Stimulated activated CD8-positive, alpha-beta memory T cell treated with anti-CD3 and anti-CD28 coated beads, Interleukin-7, amount 100 ng/mL, for 24 hours (primary cell): ENCODE measurements at regions not wholly inside any gene's neighbourhood (a gene's known extent, or its start where the extent isn't known, plus 50 kb on each side); places are given as distances from the start of the nearest gene placed in this dataset.
"Not testable (repeated sequence)": the region's sequence is repeated elsewhere in the genome, so short reads cannot be mapped to it uniquely, and the experiment has no call there.

Experiments
- DNase-seq: peaks from one replicate; pipeline ENCODE4 v3.0.0-alpha.2; 2020; ENCODE audit warnings: low read depth

GRCh38 chr19:33866696-33867095 is 70.0 kb downstream of the KCTD15 start:
- no peak for DNase-seq

DNA sequence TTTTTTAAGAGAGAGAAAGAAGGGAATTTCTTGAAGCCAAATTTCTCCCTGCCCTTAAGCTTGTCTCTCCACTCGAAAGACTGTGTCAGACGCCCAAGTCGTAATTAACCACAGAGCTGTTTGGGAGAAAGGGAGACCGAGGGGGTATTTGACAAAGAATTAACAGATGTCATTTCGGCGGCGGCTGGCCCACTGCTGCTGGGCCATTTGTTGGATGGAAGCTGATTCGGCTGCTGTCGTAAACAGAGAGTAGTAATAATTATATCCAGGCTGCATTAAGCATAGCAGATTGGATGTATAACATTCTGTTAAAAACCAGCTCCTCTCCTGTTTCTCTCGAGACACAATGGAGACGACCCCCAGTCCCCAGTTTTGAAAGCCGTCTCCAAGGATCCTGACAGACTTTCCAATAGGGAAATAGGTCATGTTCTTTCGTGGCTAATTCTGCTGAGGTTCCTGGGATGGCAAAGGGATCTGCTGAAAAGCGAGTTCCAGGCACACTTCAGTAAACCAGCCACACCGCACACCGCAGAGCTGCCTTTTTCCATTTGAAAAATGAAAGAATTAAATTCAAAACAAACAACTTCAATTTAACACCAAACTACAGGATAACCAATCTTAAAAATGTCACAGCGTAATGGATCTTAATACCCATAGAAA is 71.5 kb downstream of the KCTD15 start:
- DNase-seq = no peak

GRCh38 chr19:33868788-33869412 is 72.2 kb downstream of the KCTD15 start:
- DNase-seq = no peak

- not testable (repeated sequence) for DNase-seq
Observed at GRCh38 chr19:33870298-33870932, 73.7 kb downstream of the KCTD15 start.

- no peak for DNase-seq
Observed at GRCh38 chr19:33871605-33872004, 74.9 kb downstream of the KCTD15 start.

GRCh38 chr19:33872445-33873320 is 76.0 kb downstream of the KCTD15 start:
- no peak for DNase-seq

GRCh38 chr19:33875071-33875470 is 78.4 kb downstream of the KCTD15 start:
- no peak for DNase-seq

- DNase-seq = no peak
Observed at GRCh38 chr19:33876192-33876591, 79.5 kb downstream of the KCTD15 start.

GRCh38 chr19:33878030-33878544 is 81.4 kb downstream of the KCTD15 start:
- DNase-seq = no peak

DNA sequence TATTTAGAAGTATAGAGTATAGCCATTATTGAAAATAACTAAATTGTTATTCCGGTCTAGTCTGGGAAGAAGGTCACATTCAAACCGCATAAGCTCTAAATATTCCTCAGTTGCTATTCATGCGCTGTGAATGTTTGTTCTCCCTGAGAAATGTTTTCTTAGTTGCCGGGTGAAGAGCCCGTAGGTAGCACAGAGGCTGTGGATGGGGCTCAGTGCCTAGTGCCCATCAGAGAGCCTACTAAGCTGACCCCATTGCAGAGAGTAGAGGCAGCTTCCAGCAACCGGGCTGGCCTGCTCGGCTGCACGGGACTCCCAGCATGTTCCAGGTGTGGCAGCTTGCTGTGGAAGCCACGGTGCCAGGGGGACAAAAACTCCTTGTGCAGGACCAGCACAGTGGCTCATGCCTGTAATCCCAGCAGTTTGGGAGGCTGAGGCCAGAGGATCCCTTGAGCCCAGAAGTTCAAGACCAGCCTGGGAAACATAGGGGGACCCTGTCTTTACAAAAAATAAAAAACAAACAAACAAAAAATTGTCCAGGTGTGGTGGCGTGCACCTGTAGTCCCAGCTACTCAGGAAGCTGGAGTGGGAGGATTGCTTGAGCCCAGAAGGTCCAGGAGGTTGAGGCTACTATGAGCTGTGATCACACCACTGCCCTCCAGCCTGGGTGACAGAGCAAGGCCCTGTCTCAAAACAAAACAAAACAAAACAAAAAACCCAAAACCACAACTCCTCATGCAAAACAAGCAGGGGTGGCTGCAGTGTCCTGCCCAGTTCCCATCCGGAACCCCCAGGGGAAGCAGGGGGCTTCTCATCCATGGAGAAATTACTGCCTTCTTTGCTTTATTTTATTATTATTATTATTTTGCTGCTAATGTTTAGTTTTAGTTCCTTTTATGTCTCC is 82.5 kb downstream of the KCTD15 start:
- DNase-seq = no peak

GRCh38 chr19:33879818-33880575 is 83.3 kb downstream of the KCTD15 start:
- no peak for DNase-seq

DNA sequence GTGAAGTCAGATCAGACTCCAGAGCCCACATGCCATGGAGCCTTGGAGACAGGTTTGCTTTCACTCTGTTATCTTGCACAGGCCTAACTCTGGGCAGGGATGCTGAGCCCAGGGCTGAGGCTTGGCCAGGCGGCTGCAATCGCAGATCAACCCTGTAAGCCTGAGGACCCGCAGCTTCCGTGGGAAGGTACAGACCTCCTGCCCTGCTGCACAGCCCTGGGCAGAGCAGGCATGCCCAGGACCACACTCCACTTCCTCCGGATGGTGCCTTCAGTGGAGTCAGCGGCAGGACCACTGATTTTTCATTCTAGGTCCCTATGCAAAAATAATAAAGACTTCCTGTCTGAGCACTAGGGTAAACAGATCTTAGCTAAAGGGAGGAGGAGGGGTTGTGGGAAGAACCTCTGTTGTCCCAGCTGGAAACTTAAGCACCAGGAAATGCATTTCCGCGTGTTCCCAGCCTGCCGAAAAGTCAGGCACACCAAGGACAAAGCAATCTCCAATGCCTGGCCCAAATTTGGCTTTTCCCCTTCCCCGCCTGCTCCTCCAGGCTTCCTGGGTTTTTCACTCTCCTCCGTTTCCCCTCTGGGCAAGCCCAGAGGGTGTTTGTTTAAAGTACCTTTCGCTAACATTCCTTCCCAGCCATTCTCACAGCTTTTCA is 87.3 kb downstream of the KCTD15 start:
- no peak for DNase-seq

- DNase-seq = no peak
Observed at GRCh38 chr19:33885236-33885635, 88.6 kb downstream of the KCTD15 start.

GRCh38 chr19:33887891-33888290 is 91.2 kb downstream of the KCTD15 start:
- no peak for DNase-seq

- DNase-seq = no peak
Observed at GRCh38 chr19:33888665-33889064, 92.0 kb downstream of the KCTD15 start.

GRCh38 chr19:33890569-33890968 is 93.9 kb downstream of the KCTD15 start:
- no peak for DNase-seq

GRCh38 chr19:33891773-33892172 is 95.1 kb downstream of the KCTD15 start:
- DNase-seq = no peak

GRCh38 chr19:33894787-33895186 is 98.1 kb downstream of the KCTD15 start:
- DNase-seq = no peak

DNA sequence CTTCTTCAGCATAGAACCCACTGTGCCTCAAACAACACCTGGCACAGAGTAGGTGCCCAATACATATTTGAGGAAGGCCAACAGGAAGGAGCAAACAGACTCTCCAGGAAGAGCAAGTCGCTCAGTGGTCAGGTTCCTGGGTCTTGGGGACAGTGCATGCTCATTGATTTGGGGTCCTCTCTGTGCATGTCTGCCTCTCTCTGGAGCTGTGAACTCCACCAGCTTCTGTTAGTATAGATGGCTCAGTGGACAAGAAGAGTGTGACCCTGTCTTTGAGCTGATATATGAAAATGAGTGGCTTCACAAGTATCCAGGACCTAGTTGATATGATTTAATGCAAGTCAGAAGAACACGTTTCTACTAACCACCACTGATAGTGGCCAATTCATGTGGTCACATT is 98.7 kb downstream of the KCTD15 start:
- no peak for DNase-seq
